GM06990 (cell line): ENCODE measurements at regions not wholly inside any gene's neighbourhood (a gene's known extent, or its start where the extent isn't known, plus 50 kb on each side); places are given as distances from the start of the nearest gene placed in this dataset.
"Not testable (repeated sequence)": the region's sequence is repeated elsewhere in the genome, so short reads cannot be mapped to it uniquely, and the experiment has no call there.

Source experiments
- DNase-seq: peaks from one replicate; pipeline ENCODE4 v3.0.0-alpha.2; 2011; ENCODE audit not compliant: insufficient read length; ENCODE audit errors: extremely low read depth
- H3K27me3 ChIP-seq: replicated peaks from 2 replicates; pipeline ENCODE4 v1.6.0; 2011; ENCODE audit warnings: low read length; ENCODE audit not compliant: control insufficient read depth, insufficient read depth
- H3K36me3 ChIP-seq: 2 replicates; pipeline ENCODE4 v1.5.1; 2011; ENCODE audit warnings: low read length; ENCODE audit not compliant: control insufficient read depth, insufficient read depth
- H3K4me3 ChIP-seq: replicated peaks from 2 replicates; pipeline ENCODE4 v1.5.1; 2011; ENCODE audit warnings: low read depth, mild to moderate bottlenecking, control low read depth, low read length
- CTCF ChIP-seq: IDR thresholded peaks from 2 replicates; pipeline ENCODE4 v1.5.1; 2011; ENCODE audit warnings: low read length, control low read depth, mild to moderate bottlenecking, inconsistent platforms; ENCODE audit not compliant: insufficient read depth, poor library complexity, severe bottlenecking

GRCh38 chr12:78375461-78375860 is 489.1 kb upstream of the SYT1 start:
- H3K36me3 ChIP-seq, result no peaks in the 10 kb centered on the region
- H3K27me3 ChIP-seq, result no peaks in the 10 kb centered on the region
- no peak overlapping the region for H3K4me3 ChIP-seq
- DNase-seq, result no peak
- no peak for TF ChIP-seq CTCF

- no peak for TF ChIP-seq CTCF
- H3K36me3 ChIP-seq, result no peaks in the 10 kb centered on the region
- no peaks in the 10 kb centered on the region for H3K27me3 ChIP-seq
- DNase-seq, result no peak
- no peak overlapping the region for H3K4me3 ChIP-seq
These were observed 488.3 kb upstream of the SYT1 start for GRCh38 chr12:78376257-78376656.

GRCh38 chr12:78379065-78379464 is 485.5 kb upstream of the SYT1 start:
- H3K36me3 ChIP-seq, H3K27me3 ChIP-seq, DNase-seq, H3K4me3 ChIP-seq: not testable (repeated sequence)

- no peak overlapping the region for H3K4me3 ChIP-seq
- no peaks in the 10 kb centered on the region for H3K36me3 ChIP-seq
- DNase-seq, result no peak
- no peaks in the 10 kb centered on the region for H3K27me3 ChIP-seq
- no peak for TF ChIP-seq CTCF
These were observed 481.2 kb upstream of the SYT1 start for GRCh38 chr12:78383414-78383813.

- no peaks in the 10 kb centered on the region for H3K27me3 ChIP-seq
- no peak for DNase-seq
- no peak for TF ChIP-seq CTCF
- H3K4me3 ChIP-seq, result no peak overlapping the region
- no peaks in the 10 kb centered on the region for H3K36me3 ChIP-seq
These were observed 480.0 kb upstream of the SYT1 start for GRCh38 chr12:78384541-78384940.

- Histone ChIP-seq H3K27me3 (no peaks in the 10 kb centered on the region), H3K4me3 (no peak overlapping the region), H3K36me3 (no peaks in the 10 kb centered on the region)
- no peak for TF ChIP-seq CTCF
- no peak for DNase-seq
These were observed 479.0 kb upstream of the SYT1 start for GRCh38 chr12:78385541-78385940.
